Fibroblast of lung (primary cell): ENCODE measurements at regions not wholly inside any gene's neighbourhood (a gene's known extent, or its start where the extent isn't known, plus 50 kb on each side); places are given as distances from the start of the nearest gene placed in this dataset.

Experiments
- CTCF ChIP-seq, 2 donors: IDR thresholded peaks in 1 of 2; conservative IDR thresholded peaks in 1 of 2; 1 replicate in 1 of 2; 2 replicates in 1 of 2; pipeline ENCODE4 v1.5.1; 2011 to 2012; ENCODE audit warnings: low read length in 2 of 2, control low read depth in 1 of 2, inconsistent platforms in 1 of 2, low read depth in 1 of 2, mild to moderate bottlenecking in 1 of 2
- EZH2 ChIP-seq: IDR thresholded peaks from 2 replicates; pipeline ENCODE4 v1.5.1; 2012; ENCODE audit warnings: low read length, control low read depth, mild to moderate bottlenecking; ENCODE audit errors: missing control alignments

GRCh38 chr4:108533876-108534275 lies 86.5 kb upstream of the RPL34 start:
- TF ChIP-seq CTCF (conservative IDR thresholded peaks at IDR 0.05 in 1 of 2, IDR thresholded peaks at IDR 0.05 in 1 of 2; ENCODE audit: low read depth in 1 of 2, low read length in 2 of 2) (no peak), EZH2 (no peak)
